ENCODE measurements at regions not wholly inside any gene's neighbourhood (a gene's known extent, or its start where the extent isn't known, plus 50 kb on each side); places are given as distances from the start of the nearest gene placed in this dataset.

DNA sequence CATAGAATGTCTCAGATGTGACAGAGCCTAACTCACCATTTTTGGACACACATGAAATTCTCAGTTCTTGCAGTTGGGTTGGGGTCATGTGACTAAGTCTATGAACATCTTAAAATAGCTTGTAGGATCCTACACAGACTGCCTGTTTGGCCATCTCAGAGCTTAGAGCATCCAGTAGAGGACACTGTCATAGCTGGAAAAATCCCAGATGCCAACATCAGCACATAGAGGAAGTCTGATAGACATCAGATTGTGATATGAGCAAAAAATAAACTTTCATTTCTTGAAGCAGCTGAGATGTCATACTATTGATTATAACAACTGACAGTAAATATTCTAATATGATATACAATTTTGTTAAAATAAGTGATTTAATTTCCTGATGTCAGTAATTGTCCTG is 207.1 kb downstream of the TRAM1L1 start:
- intact Hi-C loops (cut with DNase I): no loop called here
- Histone ChIP-seq H3K36me3 (no peaks in the 10 kb centered on the region), H3K9me3 (no peaks in the 10 kb centered on the region), H3K4me3 (no peak overlapping the region), H3K27me3 (no peaks in the 10 kb centered on the region), H3K4me1 (no peaks in the 10 kb centered on the region), H3K27ac (no peak overlapping the region)
- DNase-seq (no peak), ATAC-seq (no peak)
- TF ChIP-seq, protein P1, sequence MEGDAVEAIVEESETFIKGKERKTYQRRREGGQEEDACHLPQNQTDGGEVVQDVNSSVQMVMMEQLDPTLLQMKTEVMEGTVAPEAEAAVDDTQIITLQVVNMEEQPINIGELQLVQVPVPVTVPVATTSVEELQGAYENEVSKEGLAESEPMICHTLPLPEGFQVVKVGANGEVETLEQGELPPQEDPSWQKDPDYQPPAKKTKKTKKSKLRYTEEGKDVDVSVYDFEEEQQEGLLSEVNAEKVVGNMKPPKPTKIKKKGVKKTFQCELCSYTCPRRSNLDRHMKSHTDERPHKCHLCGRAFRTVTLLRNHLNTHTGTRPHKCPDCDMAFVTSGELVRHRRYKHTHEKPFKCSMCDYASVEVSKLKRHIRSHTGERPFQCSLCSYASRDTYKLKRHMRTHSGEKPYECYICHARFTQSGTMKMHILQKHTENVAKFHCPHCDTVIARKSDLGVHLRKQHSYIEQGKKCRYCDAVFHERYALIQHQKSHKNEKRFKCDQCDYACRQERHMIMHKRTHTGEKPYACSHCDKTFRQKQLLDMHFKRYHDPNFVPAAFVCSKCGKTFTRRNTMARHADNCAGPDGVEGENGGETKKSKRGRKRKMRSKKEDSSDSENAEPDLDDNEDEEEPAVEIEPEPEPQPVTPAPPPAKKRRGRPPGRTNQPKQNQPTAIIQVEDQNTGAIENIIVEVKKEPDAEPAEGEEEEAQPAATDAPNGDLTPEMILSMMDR (IDR thresholded peaks at IDR 0.05): no peak

DNA sequence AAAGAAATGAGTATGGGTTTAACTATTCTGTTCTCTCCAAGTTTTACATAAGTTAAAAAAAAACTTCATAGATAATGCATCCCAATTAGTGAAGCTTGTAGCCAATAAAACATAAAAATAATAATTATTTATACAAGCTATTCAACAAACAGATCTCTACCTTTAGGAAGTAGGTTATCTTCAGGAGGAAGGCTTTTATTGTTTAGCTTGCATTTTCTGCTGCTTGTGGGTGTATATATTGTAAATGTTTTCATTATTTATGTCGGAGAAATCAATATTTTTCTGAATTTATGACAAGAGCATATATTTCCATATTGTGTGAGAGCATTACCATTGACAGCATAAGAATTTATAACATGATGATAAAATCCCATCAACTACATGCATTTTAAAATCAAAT is 208.3 kb downstream of the TRAM1L1 start:
- H3K27me3 ChIP-seq: no peaks in the 10 kb centered on the region
- ATAC-seq: no peak
- intact Hi-C loops (cut with DNase I): no loop called here

DNA sequence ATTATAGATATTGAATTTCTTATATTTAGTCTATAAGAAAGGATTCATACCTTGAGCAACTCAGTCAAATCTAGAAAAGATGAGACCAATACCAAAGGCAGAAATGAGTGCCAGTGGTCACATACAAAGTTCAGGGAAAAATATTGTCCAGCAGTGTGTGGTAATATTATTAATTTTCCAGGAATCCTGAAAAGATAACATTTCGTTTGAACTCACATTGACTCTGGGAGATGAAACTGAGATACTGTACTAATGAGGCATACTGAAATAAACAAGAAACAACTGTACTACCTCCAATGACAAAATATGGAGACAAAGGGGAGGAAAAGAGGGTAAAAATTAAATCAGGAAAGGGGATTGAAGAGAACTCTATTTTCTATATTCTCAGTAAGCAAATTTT is 212.4 kb downstream of the TRAM1L1 start:
- Histone ChIP-seq H3K27ac (no peak overlapping the region), H3K36me3 (no peaks in the 10 kb centered on the region), H3K4me3 (no peak overlapping the region), H3K4me1 (no peaks in the 10 kb centered on the region), H3K9me3 (no peaks in the 10 kb centered on the region), H3K27me3 (no peaks in the 10 kb centered on the region)
- intact Hi-C loops (cut with DNase I): no loop called here
- TF ChIP-seq, protein P1 (IDR thresholded peaks at IDR 0.05): no peak
- DNase-seq (no peak), ATAC-seq (no peak)

More for the DNA sequence above, 208.3 kb downstream of the TRAM1L1 start:
- Histone ChIP-seq H3K9me3 (no peaks in the 10 kb centered on the region), H3K36me3 (no peaks in the 10 kb centered on the region), H3K4me1 (no peaks in the 10 kb centered on the region), H3K4me3 (no peak overlapping the region), H3K27ac (no peak overlapping the region)
- DNase-seq: no peak
- TF ChIP-seq, protein P1 (IDR thresholded peaks at IDR 0.05): no peak

DNA sequence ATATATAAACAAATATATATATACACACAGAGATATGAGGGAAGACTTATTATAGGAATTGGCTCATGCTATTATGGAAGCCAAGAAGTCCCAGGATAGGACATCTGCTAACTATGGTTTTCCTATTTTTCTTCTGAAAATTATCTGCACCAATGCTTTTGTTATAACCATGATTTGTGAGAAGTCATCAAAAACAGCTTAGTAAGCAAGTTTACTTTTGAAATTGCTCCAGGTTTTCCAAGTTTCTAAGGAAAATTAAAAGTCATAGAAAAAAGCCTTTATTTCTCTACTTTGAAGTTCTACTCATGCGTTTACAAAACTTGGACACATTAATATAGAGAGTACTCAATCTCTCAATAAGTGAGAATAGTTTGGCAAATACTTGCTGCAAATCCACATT is 213.1 kb downstream of the TRAM1L1 start:
- intact Hi-C loops (cut with DNase I): no loop called here
- Histone ChIP-seq H3K9me3 (no peaks in the 10 kb centered on the region), H3K36me3 (no peaks in the 10 kb centered on the region), H3K27ac (no peak overlapping the region), H3K27me3 (no peaks in the 10 kb centered on the region), H3K4me3 (no peak overlapping the region), H3K4me1 (no peaks in the 10 kb centered on the region)
- DNase-seq (no peak), ATAC-seq (no peak)
- TF ChIP-seq, protein P1 (IDR thresholded peaks at IDR 0.05): no peak

DNA sequence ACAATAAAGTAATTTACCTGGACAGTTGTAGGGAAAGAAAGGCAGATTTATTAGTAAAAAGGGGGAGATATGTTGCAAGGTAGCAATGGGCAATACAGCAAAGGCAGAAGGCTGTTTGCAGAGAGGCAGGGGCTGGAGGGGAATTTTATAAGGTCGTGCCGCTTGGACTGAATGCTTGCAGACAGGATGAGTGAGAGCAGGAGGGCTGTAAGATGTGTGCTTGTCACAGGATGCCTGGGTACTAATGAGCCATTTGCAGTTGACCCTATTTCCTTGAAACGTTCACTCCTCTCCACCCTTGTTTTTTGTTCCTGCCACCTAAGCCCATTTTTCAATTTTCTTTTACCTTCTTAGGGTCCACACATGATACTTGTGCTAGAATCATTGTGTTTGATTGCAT is 214.7 kb downstream of the TRAM1L1 start:
- intact Hi-C loops (cut with DNase I): no loop called here
- Histone ChIP-seq H3K4me3 (no peak overlapping the region), H3K27ac (no peak overlapping the region), H3K4me1 (no peaks in the 10 kb centered on the region), H3K27me3 (no peaks in the 10 kb centered on the region), H3K36me3 (no peaks in the 10 kb centered on the region), H3K9me3 (peaks cover 0 to 2% of the 10 kb centered on the region in 2 donors)
- ATAC-seq (no peak), DNase-seq (no peak)
- TF ChIP-seq, protein P1 (IDR thresholded peaks at IDR 0.05): no peak

Measured in left lung (tissue), 4 donors.